LNCaP clone FGC (cell line): ENCODE measurements at regions not wholly inside any gene's neighbourhood (a gene's known extent, or its start where the extent isn't known, plus 50 kb on each side); places are given as distances from the start of the nearest gene placed in this dataset.

Experiments
- DNase-seq: peaks from one replicate; pipeline ENCODE4 v3.0.0-alpha.2; 2011; ENCODE audit warnings: low read depth
- H3K4me3 ChIP-seq: 2 replicates; pipeline ENCODE4 v1.5.1; 2011; ENCODE audit warnings: mild to moderate bottlenecking, low read depth, low read length, control low read depth
- TF ChIP-seq, protein P1 (sequence below): IDR thresholded peaks from 2 replicates; pipeline ENCODE4 v1.5.1; 2012; ENCODE audit warnings: mild to moderate bottlenecking; ENCODE audit not compliant: control insufficient read depth, insufficient read depth; ENCODE audit errors: extremely low read depth

DNA sequence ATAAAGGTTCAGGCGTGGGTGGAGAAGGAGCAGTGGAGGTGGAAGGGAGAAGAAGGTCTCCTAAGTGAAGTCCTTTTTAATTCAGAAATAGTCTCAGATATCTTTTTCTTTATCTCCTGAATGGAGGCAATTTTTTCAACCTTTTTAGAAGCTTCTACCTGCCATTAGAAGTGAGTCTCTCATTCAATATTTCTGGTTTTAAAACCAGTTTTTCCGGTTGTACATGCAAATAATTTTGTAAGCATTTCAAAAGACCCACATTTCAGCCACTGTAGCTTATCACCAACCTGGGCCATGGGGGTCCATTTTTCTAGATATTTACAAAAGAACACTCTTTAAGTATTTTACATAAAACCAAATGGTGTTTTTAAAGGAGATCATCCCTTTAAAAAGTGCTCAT is 1280.2 kb downstream of the NCAM2 start:
- no peak overlapping the region for H3K4me3 ChIP-seq
- no peak for DNase-seq
- TF ChIP-seq, protein P1, sequence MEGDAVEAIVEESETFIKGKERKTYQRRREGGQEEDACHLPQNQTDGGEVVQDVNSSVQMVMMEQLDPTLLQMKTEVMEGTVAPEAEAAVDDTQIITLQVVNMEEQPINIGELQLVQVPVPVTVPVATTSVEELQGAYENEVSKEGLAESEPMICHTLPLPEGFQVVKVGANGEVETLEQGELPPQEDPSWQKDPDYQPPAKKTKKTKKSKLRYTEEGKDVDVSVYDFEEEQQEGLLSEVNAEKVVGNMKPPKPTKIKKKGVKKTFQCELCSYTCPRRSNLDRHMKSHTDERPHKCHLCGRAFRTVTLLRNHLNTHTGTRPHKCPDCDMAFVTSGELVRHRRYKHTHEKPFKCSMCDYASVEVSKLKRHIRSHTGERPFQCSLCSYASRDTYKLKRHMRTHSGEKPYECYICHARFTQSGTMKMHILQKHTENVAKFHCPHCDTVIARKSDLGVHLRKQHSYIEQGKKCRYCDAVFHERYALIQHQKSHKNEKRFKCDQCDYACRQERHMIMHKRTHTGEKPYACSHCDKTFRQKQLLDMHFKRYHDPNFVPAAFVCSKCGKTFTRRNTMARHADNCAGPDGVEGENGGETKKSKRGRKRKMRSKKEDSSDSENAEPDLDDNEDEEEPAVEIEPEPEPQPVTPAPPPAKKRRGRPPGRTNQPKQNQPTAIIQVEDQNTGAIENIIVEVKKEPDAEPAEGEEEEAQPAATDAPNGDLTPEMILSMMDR, result no peak

DNA sequence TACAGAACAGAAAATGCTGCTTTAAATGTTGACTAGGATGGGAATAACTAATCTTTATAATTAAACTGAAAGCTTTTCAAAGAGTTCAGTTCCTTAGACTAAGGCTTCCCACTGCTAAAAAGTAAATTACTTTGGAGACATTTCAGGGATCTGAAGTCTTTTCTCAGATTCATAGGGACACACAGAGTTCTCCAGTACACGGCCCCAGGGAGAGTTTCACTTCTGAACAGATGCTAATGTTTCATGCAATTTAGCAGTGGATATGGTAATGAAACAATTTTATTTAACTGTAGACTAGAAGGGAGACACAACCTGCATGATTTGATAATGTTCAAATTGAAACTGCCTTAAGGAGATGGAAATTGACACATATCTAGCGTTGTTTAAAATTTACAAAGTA is 1282.6 kb downstream of the NCAM2 start:
- DNase-seq, result no peak
- TF ChIP-seq, protein P1, result no peak
- no peak overlapping the region for H3K4me3 ChIP-seq

DNA sequence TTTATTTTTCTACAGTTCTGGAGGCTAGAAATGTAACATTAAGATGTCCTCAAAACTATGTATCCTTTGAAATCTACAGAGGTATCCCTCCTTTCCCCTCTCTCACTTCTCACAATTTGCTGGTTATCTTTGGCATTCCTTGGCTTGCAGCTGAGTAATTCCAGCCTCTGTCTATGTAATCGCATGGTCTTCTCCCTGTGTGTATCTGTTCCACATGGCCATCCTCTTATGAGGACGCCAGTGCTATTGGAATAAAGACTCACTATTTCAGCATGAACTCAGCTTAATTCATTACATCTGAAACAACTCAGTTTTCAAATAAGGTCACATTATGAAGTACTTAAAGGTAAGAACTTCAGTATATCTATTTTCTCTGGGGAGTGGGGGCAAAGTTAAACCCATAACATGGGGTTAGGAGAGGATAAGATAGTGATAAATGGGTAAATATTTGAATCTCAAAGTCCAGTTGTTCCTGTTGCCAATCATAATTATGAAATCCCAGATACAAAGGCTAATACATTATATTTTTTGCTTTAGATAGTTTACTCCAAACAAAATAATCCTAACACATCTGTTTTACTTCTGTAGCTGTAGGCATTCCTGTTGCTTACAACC is 1290.8 kb downstream of the NCAM2 start:
- H3K4me3 ChIP-seq, result no peak overlapping the region
- TF ChIP-seq, protein P1, result no peak
- no peak for DNase-seq

DNA sequence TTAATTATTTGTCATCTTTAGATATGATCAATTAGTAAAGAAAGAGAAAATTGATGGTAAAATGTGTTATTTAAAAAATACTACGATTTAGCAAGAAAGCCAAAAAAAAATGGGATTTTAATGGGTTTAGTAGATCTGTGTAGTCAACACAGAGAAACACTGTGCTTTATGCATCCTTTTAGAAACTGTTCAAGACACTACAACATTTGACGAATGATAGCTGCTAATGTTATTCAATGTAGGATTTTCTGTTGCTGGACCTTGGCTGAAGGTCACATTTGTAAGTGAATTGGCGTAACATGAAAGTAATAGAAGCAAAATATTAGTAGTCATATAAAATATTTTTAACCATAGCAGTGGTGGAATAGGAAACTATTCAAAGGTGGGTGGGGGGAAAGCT is 1293.9 kb downstream of the NCAM2 start:
- TF ChIP-seq, protein P1, result no peak
- no peak for DNase-seq
- no peak overlapping the region for H3K4me3 ChIP-seq

DNA sequence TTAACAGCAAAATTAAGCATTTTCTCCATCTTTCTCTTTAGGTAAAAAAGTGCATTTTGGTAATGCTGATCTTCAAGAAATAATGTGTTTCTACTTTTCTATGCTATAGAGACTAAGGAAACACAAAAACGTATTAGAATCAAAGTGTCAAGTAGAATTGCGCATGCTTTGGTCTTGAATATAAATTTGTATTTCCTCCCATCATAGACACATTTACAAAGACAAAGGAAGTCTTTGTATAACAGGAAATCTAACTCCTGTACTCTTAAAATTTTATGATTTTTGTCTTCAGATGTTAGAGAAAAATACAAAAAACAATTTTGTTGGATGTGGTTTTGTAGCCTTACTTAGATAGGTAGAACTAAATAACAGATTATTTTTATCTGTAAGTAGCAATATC is 1299.4 kb downstream of the NCAM2 start:
- TF ChIP-seq, protein P1, result no peak
- DNase-seq, result no peak
- no peak overlapping the region for H3K4me3 ChIP-seq

DNA sequence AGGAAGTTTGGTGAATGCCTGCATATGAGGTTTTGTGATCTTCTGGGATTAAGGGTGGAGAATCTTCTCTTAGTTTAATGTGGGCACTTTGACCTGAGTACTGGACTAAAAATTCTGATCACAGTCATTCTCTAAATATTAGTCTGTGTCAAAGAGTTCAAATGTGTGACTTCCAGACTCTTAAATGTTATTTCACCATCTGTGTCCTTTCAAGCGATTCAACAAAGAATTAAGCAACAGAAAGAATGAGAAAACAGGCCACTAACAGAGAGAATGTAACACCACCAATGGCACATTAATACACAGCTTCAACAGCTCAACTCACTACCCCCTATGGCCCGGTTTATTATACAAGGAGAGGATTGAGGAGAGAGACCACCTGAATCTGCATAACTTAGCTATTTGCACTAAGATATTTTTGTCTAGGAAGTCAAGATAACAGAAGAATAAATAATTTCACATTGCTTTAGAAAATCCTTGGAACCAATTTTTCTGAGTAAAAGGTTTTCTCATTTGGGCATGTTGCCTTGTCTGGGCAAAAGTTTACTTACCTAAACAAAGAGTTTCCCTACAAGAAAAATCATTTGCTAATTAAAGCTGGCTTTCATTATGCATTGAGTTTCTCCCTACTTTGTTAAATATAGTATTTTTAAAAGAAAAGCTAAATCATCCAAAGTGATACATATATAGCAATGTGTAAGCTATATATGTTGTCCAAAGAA is 1313.7 kb downstream of the NCAM2 start:
- TF ChIP-seq, protein P1, result no peak

DNA sequence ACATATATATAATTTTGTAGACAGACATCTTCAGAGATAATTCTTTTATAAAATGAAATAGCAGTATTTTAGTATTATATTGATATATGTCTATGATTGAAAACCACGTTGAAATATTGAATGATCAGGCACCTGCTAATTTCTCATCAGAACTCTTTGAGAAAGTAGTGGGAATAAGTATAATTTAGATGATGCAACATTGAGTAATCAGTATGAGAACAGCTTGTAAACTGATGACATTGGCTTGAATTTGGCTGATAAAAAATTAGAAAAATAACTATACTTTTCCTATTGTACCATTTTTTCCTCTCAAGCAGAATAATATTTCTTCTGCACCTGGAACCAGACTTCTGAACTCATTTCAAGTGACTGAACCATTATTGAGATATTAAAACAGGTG is 1316.8 kb downstream of the NCAM2 start:
- DNase-seq, result no peak

More for the DNA sequence above, 1313.7 kb downstream of the NCAM2 start:
- DNase-seq, result no peak
- H3K4me3 ChIP-seq, result no peak overlapping the region

More for the DNA sequence above, 1316.8 kb downstream of the NCAM2 start:
- TF ChIP-seq, protein P1, result no peak
- H3K4me3 ChIP-seq, result no peak overlapping the region
